ENCODE measurements at regions not wholly inside any gene's neighbourhood (a gene's known extent, or its start where the extent isn't known, plus 50 kb on each side); places are given as distances from the start of the nearest gene placed in this dataset.

DNA sequence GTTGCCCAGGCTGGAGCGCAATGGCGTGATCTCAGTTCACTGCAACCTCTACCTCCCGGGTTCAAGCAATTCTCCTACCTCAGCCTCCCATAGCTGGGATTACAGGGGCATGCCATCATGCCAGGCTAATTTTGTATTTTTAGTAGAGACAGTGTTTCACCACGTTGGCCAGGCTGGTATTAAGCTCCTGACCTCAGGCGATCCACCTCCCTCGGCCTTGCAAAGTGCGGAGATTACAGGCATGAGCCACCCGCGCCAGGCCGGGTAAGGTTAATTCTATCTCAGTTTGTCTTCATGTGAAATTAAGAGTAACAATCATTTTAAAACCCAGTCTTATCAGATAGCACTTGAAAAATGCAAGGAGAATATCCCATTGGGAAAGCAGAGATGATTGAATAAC is 1681.7 kb upstream of the DDX18 start:
- TF ChIP-seq, protein P1, sequence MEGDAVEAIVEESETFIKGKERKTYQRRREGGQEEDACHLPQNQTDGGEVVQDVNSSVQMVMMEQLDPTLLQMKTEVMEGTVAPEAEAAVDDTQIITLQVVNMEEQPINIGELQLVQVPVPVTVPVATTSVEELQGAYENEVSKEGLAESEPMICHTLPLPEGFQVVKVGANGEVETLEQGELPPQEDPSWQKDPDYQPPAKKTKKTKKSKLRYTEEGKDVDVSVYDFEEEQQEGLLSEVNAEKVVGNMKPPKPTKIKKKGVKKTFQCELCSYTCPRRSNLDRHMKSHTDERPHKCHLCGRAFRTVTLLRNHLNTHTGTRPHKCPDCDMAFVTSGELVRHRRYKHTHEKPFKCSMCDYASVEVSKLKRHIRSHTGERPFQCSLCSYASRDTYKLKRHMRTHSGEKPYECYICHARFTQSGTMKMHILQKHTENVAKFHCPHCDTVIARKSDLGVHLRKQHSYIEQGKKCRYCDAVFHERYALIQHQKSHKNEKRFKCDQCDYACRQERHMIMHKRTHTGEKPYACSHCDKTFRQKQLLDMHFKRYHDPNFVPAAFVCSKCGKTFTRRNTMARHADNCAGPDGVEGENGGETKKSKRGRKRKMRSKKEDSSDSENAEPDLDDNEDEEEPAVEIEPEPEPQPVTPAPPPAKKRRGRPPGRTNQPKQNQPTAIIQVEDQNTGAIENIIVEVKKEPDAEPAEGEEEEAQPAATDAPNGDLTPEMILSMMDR (IDR thresholded peaks at IDR 0.05): no peak
- TF ChIP-seq POLR2A (IDR thresholded peaks at IDR 0.05): no peak
